COLO668 (cell line): ENCODE measurements at regions not wholly inside any gene's neighbourhood (a gene's known extent, or its start where the extent isn't known, plus 50 kb on each side); places are given as distances from the start of the nearest gene placed in this dataset.

Source experiments
- DNase-seq: peaks from one replicate; lab custom pipeline; 2025; ENCODE audit not compliant: unreplicated experiment; lab: John Stamatoyannopoulos, UW

DNA sequence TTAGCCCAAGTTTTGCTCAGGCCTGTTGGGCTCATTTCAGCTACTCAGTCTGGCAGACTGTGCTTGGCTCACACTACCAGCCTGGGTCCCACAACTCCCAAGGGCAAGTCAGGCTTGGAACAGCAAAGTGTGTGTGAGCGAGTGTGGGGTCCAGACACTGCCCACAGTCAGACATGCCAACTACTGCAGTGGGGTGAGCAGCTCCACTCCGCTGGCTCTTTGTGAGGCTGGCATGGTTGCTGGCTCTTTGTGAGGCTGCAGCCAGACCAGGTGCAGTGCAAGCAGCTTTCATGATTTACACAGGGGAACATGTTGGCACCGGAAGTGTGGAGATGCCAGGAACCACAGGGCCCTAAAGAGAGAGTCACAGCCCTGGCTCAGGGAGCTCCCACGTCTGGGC lies 606.7 kb upstream of the FAM174A start:
- DNase-seq, result no peak

DNA sequence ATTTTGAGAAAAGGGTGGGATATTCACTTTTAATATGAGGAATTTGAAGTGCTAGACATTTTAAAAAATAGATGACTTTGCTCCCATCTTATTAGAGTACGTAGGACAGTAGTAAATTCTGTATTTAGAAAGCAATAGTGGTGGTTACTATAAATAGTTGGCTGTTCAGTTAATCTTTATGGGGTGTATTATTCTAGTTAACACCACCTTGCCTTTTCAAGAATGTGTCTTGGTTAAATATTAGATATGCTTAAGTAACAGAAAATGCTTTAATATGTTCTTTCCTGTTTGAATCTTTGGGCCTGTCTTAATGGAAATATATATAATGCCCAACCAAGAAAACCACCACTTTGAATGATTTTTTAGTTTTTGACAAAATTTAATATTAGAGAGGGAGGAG lies 608.7 kb upstream of the FAM174A start:
- no peak for DNase-seq

DNA sequence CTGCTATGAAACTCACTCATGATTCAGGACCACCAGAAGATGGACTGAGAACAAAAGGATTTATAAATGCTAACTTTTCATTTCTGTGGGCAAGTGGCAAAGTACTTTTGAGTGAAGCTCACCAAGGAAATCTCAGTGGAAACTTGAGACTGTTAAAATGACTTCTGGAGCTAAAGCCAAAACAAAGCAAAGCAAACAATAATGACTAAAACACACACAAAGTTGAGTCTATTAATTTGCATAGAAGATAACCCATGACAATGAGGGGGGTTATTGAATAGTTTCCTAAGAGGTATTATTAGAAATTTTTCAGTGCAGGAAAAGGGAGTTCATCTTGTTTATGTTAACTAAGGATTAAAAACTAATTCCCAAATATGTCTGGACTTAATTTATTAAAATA lies 612.8 kb upstream of the FAM174A start:
- DNase-seq, result no peak

DNA sequence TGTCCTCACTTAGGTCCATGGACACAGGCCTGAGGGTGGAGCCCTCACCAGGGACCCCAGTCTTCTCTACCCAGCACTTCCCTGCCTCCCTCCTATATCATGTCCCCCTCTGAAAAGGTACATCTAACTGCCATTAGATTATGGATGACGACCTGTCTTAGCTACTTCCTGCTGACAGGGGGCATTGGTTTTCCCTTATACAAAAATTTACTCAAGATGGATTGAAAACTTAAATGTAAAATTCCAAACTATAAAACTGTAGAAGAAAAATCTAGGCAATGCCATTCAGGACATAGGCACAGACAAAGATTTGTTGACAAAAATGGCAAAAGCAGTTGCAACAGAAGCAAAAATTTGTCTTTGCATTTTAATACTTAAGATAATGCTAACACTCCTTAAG lies 623.2 kb upstream of the FAM174A start:
- no peak for DNase-seq

DNA sequence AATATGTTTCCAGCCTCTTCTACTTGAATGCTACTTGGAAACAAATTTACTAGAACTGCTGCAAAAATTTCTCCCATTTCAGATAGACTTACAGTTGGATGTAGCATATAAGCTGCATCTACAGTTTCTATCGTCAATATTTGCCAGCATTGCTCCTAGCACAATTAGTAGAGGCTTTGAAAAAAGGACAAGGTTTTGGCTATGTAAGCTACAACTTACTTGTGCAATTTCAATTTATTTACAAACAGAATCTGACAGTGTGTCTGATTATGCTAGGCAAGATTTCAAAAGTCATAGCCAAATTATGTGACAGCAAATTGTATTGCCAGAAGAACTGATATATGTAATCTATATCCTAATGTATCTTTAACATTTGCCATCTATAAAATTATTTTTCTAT lies 628.4 kb upstream of the FAM174A start:
- DNase-seq, result no peak

DNA sequence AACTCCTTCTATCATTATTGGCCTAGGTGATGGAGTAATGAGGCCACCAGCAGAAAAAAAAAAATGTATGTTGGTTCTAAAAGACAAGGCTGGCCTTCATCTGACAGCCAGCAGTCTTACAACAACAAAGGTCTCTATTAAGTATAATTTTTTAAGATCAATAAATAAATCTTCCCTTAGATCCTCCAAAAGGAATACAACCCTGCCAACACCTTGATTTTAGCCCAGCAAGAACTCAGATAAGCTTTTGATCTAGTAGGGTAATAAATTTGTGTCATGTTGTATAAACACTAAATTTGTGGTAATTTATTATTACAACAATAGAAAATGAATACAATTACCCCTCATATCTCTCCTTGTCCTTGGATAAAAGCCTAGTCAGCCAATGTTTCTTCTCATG lies 633.2 kb upstream of the FAM174A start:
- no peak for DNase-seq

DNA sequence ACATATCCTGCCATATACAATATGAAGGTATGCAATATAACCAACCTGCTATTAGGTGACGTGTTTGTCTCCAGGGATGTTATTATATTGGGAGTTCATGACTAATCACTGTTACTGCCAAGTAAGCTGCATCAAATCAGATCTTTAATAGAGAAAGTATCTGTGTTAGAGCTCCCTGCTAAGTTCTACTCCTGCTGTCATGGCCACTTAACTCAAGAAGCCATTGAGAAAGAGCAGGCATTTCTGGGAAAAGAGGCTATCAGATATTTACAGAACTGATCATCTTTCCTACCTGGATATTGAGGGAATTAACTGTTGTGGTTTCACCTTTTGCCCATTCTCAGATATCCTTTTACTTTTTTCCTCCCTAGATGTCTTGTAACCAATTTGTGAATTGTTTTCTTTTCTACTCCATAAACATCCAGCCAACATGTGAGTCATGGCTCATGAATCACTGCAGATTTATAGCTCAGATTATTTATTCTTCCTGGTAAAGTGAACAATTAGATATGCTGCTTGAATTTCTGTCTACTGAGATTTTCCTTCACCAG lies 634.8 kb upstream of the FAM174A start:
- DNase-seq, result no peak

DNA sequence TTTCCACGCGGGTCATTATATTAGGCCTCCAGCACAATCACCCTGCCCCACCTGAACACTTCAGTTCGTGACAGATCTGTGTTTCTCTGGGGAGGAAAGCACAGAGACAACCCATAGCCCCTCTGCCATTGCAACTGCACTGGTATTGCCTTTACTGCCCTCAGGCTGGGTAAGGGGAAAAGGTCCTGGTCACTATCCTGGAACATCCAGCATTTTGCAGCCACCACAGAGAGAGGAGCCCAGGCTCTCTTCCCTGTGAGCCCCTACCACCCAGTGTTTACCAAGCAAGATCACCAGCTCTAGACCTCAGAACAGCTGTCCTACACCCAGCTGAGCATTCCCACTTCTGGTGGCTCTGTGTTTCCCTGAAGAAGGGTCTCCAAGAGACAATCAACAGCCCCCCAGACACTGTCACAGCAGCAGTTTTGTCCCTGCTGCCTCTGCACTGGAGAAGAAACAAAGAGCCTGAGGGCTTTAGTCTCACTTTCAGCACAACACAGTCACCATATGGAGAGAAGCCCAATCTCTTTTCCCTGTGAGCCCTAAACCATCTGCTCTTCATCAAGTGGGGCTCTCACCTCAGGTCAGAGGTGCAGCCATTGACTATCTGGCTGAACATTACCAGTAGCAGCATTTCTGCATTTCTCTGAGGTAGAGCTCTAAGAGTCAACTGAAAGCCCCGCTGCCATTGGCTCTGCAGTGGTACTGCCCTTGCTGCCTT lies 655.2 kb upstream of the FAM174A start:
- no peak for DNase-seq

DNA sequence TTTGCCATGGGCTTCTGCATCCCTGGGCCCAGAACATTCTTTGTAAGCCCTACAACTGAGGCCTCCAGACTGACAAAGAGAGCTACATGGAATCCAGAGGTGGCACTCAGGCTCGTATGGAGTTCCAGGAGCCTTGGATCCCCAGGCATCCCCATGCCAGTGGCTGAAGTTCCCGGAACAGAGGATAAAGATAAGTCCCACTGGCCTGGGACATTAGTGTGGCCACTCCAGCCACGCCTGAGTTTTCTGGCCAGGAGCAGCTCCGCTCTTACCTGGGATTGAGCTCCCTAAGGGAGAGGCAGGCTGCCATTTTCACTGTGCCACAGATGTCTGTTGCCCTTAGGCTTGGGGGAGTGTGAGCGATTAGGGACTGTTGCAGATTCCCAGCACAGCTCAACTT lies 656.3 kb upstream of the FAM174A start:
- DNase-seq, result no peak

DNA sequence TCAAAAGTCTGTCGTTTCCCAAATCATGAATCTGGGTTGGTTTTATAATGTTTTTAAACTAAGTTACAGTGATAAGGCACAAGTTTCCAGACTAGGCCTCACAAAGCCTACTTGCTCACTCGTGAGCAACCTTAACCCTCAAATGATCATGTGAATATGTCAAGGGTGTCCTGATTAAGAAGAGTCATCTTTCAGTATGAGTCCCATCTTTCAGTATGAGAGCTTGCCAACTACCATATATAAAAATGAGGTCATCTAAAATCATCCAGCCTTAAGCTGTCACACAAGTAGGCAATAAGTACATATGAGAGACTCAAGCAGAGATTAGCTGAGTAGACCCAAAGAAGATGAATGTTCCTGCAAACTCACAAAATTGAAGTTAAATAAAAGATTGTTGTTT lies 668.4 kb upstream of the FAM174A start:
- no peak for DNase-seq

DNA sequence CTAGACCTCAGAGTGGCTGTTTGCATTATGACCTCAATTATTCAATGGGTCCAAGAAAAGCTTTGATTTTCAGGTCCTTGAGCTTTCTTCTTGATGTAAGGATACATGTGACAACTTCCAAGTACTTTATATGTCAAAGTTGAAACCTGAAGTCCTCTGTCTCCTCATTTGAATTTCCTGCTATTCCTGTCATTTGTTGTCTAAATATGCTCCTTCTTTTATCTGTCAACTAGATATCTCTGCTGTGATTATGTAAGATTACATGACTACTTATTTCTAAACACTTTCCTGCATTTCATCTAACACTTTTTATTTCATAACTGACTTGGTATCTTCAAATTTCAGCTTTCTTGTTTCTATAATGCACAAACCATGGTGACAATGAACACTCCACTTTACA lies 670.0 kb upstream of the FAM174A start:
- DNase-seq, result no peak

DNA sequence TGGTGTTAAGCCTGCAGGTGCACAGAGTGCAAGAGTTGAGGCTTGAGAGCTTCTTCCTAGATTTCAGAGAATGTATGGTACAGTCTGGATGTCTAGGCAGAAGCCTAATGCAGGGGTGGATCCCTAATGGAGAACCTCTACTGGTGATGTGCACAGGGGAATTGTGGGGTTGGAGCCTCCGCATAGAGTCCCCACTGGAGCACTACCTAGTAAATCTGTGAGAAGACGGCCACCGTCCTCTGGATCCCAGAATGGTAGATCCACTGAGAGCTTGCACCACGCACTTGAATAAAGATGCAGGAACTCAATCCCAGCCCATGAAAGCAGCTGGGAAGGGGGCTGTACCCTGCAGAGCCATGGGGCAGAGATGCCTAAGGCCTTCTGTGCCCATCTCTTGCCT lies 699.4 kb upstream of the FAM174A start:
- no peak for DNase-seq

DNA sequence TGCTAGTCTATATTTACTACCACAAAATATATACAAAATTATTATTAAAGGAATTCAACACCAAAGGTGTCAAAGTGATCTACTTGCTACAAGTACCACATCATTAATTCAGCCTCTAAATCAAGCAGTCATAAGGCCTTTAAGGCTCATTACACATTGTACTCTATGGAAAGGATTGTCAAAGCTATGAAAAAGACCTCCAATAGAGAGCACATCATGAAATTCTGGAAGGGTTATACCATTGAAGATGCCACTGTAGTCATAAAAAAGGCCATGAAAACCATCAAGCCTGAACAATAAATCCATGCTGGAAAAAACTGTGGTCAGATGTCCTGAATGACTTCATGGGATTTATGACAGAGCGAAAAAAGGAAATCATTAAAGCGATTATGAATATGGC lies 708.0 kb upstream of the FAM174A start:
- DNase-seq, result no peak

DNA sequence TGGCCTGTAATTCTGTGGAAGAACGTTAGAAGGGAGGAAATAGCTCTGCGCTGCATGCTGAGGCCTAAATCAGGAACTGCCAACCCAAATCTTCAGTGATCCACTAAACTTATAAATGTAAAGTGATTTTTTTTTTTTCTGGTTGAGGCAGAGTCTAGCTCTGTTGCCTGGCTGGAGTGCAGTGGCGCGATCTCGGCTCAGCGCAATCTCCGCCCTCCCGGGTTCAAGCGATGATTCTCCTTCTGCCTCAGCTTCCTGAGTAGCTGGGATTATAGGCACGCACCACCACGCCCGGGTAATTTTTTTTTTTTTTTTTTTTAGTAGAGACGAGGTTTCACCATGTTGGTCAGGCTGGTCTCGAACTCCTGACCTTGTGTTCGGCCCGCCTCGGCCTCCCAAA lies 717.4 kb upstream of the FAM174A start:
- no peak for DNase-seq

DNA sequence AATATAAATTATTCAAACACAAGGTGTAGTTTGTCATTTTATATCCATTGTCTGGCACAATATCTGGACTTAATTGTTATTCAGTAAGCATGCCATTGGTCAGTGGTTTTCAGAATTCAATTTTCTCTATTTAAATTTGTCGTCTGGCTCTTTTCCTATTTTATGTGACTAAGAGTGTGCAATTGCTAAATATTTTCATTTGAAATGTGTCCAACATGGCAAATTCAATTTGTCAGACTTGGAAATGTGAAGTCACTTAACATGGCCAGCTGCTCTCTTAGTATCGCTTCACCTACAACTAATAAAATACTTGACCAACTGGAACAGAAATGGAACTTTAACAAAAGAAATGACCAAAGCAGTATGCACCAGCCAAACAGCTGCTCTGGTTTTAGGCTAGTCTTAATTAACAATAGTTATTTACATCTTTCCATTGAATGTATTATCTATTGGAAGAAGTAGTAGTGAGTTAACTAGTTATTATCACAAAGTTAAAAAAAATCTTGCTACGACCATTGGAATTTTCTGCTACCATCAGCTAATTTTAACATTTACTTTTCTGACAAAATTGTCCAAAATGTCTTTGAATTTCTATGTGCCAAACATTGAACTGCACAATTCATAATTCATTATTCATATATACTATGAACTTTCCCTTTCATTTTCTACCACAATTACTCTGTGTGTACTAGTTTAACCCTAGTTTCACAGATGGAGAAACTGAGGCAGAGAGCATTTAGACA lies 720.7 kb upstream of the FAM174A start:
- no peak for DNase-seq

DNA sequence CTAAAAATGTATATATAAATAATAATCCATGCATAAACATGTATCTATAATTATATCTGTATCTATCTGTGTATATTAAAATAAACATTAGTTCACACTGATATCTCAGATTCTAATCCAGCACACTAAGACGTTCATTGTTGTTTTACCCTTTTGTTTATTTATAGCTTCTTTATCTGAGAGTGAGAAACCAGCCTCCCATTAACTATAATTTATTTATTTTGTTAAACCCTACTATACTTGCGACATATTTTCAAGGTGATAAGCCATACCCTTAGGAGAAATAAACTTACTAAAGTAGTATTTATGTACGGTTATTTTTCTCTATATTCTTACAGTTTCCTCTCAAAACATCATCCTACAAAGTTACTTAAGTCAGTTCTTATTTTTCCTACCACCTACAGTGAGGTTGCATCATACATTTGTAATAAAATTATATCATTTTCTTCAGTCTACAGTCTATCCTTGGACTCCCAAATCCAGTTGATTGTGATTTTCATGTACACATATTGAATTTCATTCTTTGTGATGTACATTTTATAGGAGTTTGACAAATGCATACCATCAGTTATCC lies 726.4 kb upstream of the FAM174A start:
- DNase-seq, result no peak

DNA sequence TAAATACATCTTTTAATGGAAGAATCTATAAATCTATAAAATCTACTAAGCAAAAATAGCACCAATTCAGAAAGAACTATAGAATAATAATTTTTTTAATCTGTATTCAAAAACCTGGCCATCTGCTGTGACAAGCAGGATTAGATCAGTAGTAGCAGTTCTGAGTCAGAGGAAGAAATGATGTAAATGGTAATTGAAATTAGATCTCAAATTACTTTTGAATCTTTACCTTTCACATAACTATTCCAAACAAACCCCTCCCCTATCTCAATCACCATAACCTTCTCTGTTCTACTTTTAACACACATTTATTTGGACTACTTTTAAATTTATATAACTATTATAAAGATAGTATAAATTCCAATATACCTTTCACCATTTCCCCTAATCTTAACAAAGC lies 727.8 kb upstream of the FAM174A start:
- no peak for DNase-seq

DNA sequence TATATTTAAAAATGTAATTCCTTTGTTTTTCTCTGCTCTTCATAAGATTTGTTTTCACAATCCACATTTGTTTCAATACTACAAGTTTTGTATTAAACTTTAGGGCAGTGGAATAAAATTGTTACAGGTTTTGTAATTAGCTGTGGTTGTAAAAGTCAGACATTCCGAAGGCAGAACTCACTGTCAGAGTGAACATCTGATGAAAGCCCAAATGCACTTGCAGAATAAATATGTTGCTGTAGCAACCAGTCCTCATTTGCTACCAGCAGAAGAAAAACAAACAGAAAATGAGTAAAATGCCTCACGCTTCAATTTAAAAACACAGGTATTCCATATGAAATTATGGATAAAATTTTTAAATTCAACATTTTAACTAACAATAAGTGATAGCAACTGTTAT lies 740.1 kb upstream of the FAM174A start:
- DNase-seq, result no peak

DNA sequence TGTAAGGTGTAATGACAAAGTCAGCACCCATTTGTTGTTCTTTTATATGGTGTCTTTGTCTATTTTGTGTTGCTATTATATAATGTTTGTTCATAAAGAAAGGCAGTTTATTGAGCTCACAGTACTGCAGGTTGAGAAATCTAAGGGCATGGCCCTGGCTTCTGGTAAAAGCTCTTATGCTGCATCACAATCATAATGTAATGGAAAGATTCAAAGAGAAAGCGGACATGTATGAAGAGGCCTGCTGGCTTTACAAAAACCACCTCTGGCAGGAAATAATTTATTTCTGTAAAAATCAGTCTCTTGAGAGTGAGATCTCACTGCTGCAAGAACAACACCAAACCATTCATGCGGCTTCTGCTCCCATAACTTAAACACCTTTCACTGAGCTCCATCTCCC lies 746.7 kb upstream of the FAM174A start:
- no peak for DNase-seq

DNA sequence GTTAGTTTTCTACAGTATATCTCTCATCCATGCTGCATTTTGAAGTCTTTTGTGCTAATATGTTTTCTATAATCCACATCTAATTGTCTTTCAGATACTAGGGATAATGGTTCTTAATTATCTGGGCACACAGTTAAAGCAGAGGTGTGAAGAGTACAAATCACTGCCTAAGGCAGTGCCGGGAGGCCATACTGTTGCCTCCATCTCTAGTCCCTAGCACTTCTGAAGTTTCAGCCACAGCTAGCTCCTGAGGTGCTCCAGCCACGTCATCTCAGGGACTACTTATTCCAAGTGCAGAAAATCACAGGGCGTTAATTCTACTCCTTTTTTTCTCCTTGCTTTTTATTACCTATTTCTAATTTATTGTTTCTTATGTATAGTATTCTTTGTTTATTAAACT lies 760.0 kb upstream of the FAM174A start:
- no peak for DNase-seq

DNA sequence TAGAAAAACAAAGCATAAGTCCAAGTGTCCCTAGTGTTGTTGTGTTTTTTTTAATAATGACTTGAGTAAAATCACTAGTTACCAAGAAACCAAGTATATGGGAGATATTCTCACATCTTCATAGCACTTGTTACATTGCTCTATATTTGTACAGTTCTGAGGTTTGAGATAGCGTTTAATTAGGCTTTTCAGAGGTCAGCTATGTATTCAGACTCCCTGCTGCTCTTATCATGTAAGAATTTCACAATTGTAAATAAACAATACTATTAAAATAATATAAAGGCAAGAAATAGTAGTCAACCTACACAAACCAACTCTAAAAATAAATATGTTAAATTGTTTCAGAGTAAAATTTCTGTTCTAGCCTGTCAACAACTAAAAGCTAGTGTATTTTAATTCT lies 761.9 kb upstream of the FAM174A start:
- no peak for DNase-seq

DNA sequence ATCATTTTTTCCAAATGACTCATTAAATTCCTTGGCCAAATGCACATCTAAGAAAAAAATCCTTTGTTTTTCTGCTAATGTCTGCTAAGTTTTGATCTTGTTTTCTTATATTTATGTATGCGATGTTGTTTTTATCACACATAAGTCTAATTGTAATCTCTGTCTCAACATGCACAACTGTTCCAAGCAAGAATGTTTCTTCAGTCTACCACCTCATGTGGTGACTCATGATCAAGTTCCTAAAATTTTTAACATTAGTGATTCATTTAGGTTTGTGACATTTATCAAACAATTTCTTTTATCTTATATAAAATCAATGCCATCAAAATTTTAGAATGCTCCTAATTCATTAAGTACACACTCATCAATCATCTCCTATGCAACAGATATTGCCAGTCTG lies 763.9 kb upstream of the FAM174A start:
- no peak for DNase-seq
